ENCODE measurements at regions not wholly inside any gene's neighbourhood (a gene's known extent, or its start where the extent isn't known, plus 50 kb on each side); places are given as distances from the start of the nearest gene placed in this dataset.

GRCh38 chr2:145741636-145742035 is 1221.7 kb upstream of the ZEB2 start:
- TF ChIP-seq EZH2phosphoT487 (IDR thresholded peaks at IDR 0.05; ENCODE audit: borderline replicate concordance) (no peak), ELF1 (IDR thresholded peaks at IDR 0.05; ENCODE audit: borderline replicate concordance, low read depth) (no peak), SP1 (IDR thresholded peaks at IDR 0.05; ENCODE audit: low read depth) (no peak), ZNF274 (IDR thresholded peaks at IDR 0.05; ENCODE audit: low read depth, low read length) (no peak), YY1 (IDR thresholded peaks at IDR 0.05; ENCODE audit: extremely low read depth, insufficient replicate concordance, low read depth, low read length) (no peak)
- ChIA-PET RAD21 (ENCODE audit: low non-redundant PET in 1 of 2, low total read pairs in 2 of 2, uncharacterized antibody in 2 of 2, unreplicated experiment in 2 of 2) (no interaction called here), CTCF (interaction anchor here (1.4 kb wide), 1 partner anchor 11 kb away, joined by 4 read pairs; no protein-coding TSS in a partner anchor), POLR2A (no interaction called here)
- H3K27ac ChIP-seq (ENCODE audit: low read depth, low read length): no peak overlapping the region
- no TSS peak for BruUV-seq (replicated peaks)
- no peak for ATAC-seq
- H3K9me2 ChIP-seq (ENCODE audit: insufficient read depth): no peaks in the 10 kb centered on the region
- no peaks in the 10 kb centered on the region for H3K27me3 ChIP-seq (ENCODE audit: insufficient read depth, low read length)
- H2AFZ ChIP-seq (ENCODE audit: low read depth, low read length, poor library complexity, severe bottlenecking): no peak overlapping the region
- H4K20me1 ChIP-seq (ENCODE audit: insufficient read depth): no peaks in the 10 kb centered on the region
- no peaks in the 10 kb centered on the region for H3K36me3 ChIP-seq (ENCODE audit: control insufficient read depth in 1 of 2, insufficient read depth in 2 of 2, low read length in 2 of 2)
- DNase-seq (ENCODE audit: low read depth, low spot score): no peak
- intact Hi-C loops (cut with micrococcal nuclease): no loop called here
- H3K79me2 ChIP-seq (ENCODE audit: insufficient read depth, low read length): no peaks in the 10 kb centered on the region
- H3K4me3 ChIP-seq (replicated peaks in 1 of 2; ENCODE audit: low read depth in 1 of 2, low read length in 2 of 2): no peak overlapping the region
- no peaks in the 10 kb centered on the region for H3K9me3 ChIP-seq (ENCODE audit: control insufficient read depth in 1 of 2, insufficient read depth in 1 of 2, low read depth in 1 of 2, low read length in 2 of 2)
- H3K4me1 ChIP-seq (ENCODE audit: control insufficient read depth in 1 of 2, insufficient read depth in 2 of 2, low read length in 2 of 2): peaks cover 0 to 8% of the 10 kb centered on the region in 2 experiments; a peak in 1 of 4 replicates
- no peak overlapping the region for H3K9ac ChIP-seq (ENCODE audit: low read length)
- H3K4me2 ChIP-seq (ENCODE audit: low read length): no peak overlapping the region

- ChIA-PET CTCF (interaction anchor here (1.4 kb wide), 1 partner anchor 12 kb away, joined by 4 read pairs; no protein-coding TSS in a partner anchor), POLR2A (no interaction called here), RAD21 (ENCODE audit: low non-redundant PET in 1 of 2, low total read pairs in 2 of 2, uncharacterized antibody in 2 of 2, unreplicated experiment in 2 of 2) (no interaction called here)
- Histone ChIP-seq H3K4me1 (ENCODE audit: control insufficient read depth in 1 of 2, insufficient read depth in 2 of 2, low read length in 2 of 2) (peaks cover 0 to 8% of the 10 kb centered on the region in 2 experiments; a peak in 1 of 4 replicates), H3K4me3 (replicated peaks in 1 of 2; ENCODE audit: low read depth in 1 of 2, low read length in 2 of 2) (no peak overlapping the region), H3K27ac (ENCODE audit: low read depth, low read length) (no peak overlapping the region), H3K79me2 (ENCODE audit: insufficient read depth, low read length) (no peaks in the 10 kb centered on the region), H3K9me3 (ENCODE audit: control insufficient read depth in 1 of 2, insufficient read depth in 1 of 2, low read depth in 1 of 2, low read length in 2 of 2) (no peaks in the 10 kb centered on the region), H4K20me1 (ENCODE audit: insufficient read depth) (no peaks in the 10 kb centered on the region), H3K9ac (ENCODE audit: low read length) (no peak overlapping the region), H3K36me3 (ENCODE audit: control insufficient read depth in 1 of 2, insufficient read depth in 2 of 2, low read length in 2 of 2) (no peaks in the 10 kb centered on the region), H3K27me3 (ENCODE audit: insufficient read depth, low read length) (no peaks in the 10 kb centered on the region), H2AFZ (ENCODE audit: low read depth, low read length, poor library complexity, severe bottlenecking) (no peak overlapping the region), H3K4me2 (ENCODE audit: low read length) (no peak overlapping the region), H3K9me2 (ENCODE audit: insufficient read depth) (no peaks in the 10 kb centered on the region)
- DNase-seq (ENCODE audit: low read depth, low spot score) (no peak), ATAC-seq (no peak)
- BruUV-seq (replicated peaks): no TSS peak
- intact Hi-C loops (cut with micrococcal nuclease): no loop called here
- TF ChIP-seq RAD21 (IDR thresholded peaks at IDR 0.05; ENCODE audit: low read depth): no peak
- TF ChIP-seq, protein P1, sequence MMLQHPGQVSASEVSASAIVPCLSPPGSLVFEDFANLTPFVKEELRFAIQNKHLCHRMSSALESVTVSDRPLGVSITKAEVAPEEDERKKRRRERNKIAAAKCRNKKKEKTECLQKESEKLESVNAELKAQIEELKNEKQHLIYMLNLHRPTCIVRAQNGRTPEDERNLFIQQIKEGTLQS (IDR thresholded peaks at IDR 0.05): no peak
- no peak for TF ChIP-seq EGR1 (IDR thresholded peaks at IDR 0.05; ENCODE audit: low read depth)
- no peak for TF ChIP-seq TCF7L2 (IDR thresholded peaks at IDR 0.05; ENCODE audit: borderline replicate concordance, extremely low read depth, insufficient read depth, insufficient read length)
- TF ChIP-seq ELF1 (IDR thresholded peaks at IDR 0.05; ENCODE audit: borderline replicate concordance, low read depth): no peak
- TF ChIP-seq SRF (IDR thresholded peaks at IDR 0.05; ENCODE audit: low read depth): no peak
- TF ChIP-seq ZFX (IDR thresholded peaks at IDR 0.05): no peak
- TF ChIP-seq POLR2AphosphoS5 (IDR thresholded peaks at IDR 0.05; ENCODE audit: low read depth, low read length): no peak
- TF ChIP-seq EZH2phosphoT487 (IDR thresholded peaks at IDR 0.05; ENCODE audit: borderline replicate concordance): no peak
- no peak for TF ChIP-seq SIN3A (IDR thresholded peaks at IDR 0.05; ENCODE audit: low read depth)
- no peak for TF ChIP-seq REST (IDR thresholded peaks at IDR 0.05; ENCODE audit: low read depth)
- TF ChIP-seq FOSL1 (IDR thresholded peaks at IDR 0.05; ENCODE audit: low read depth): no peak
- TF ChIP-seq, protein P2, sequence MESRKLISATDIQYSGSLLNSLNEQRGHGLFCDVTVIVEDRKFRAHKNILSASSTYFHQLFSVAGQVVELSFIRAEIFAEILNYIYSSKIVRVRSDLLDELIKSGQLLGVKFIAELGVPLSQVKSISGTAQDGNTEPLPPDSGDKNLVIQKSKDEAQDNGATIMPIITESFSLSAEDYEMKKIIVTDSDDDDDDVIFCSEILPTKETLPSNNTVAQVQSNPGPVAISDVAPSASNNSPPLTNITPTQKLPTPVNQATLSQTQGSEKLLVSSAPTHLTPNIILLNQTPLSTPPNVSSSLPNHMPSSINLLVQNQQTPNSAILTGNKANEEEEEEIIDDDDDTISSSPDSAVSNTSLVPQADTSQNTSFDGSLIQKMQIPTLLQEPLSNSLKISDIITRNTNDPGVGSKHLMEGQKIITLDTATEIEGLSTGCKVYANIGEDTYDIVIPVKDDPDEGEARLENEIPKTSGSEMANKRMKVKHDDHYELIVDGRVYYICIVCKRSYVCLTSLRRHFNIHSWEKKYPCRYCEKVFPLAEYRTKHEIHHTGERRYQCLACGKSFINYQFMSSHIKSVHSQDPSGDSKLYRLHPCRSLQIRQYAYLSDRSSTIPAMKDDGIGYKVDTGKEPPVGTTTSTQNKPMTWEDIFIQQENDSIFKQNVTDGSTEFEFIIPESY (IDR thresholded peaks at IDR 0.05; ENCODE audit: extremely low read depth, insufficient replicate concordance, low read length): no peak
- no peak for TF ChIP-seq JUND (IDR thresholded peaks at IDR 0.05)
These were observed 1221.3 kb upstream of the ZEB2 start for GRCh38 chr2:145741181-145741580.
